ENCODE measurements at regions not wholly inside any gene's neighbourhood (a gene's known extent, or its start where the extent isn't known, plus 50 kb on each side); places are given as distances from the start of the nearest gene placed in this dataset.

DNA sequence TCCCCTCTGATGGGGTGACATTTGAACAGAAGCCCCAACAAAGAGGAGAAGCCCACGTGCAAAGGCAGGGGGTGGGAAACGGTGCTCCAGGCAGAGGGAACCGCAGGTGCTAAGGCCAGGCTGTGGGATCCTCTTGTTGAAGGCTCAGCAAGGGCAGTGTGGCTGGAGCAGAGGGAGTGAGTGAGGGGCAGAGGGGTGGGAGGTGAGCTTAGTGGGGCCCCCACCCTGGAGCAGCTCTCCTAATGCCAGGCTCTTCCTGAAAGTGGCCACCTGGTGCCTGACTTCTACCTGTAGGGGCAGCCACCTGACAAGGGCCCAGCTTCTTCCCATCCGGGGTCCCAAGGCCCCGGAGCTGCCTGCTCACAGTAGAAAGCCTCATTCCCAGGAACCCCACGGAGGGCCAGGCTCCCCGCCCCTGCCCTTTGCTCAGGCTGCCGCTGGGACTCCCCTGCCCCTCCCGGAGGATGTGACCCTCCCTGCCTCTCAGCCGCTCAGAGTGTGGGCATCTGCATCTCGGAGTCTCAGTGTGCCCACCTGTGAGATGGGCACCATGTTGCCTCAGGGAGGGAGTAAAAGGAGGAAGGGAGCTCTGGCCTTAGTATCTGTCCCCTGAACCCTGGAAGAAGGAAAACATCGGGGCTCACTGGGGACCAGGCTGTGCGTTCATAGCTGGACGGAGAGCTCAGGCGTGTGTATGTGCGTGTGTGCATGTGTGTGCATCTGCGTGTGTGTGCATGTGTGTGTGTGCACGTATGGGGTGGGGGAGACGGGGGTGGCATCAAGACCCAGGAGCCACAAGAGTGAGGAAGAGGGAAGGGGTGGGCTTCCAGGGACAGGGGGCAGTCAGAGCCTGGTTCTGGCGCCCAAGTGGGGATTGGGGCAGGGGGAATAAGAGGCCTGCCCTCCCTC is 119.4 kb downstream of the CEBPB start:
- TF ChIP-seq, protein P1, sequence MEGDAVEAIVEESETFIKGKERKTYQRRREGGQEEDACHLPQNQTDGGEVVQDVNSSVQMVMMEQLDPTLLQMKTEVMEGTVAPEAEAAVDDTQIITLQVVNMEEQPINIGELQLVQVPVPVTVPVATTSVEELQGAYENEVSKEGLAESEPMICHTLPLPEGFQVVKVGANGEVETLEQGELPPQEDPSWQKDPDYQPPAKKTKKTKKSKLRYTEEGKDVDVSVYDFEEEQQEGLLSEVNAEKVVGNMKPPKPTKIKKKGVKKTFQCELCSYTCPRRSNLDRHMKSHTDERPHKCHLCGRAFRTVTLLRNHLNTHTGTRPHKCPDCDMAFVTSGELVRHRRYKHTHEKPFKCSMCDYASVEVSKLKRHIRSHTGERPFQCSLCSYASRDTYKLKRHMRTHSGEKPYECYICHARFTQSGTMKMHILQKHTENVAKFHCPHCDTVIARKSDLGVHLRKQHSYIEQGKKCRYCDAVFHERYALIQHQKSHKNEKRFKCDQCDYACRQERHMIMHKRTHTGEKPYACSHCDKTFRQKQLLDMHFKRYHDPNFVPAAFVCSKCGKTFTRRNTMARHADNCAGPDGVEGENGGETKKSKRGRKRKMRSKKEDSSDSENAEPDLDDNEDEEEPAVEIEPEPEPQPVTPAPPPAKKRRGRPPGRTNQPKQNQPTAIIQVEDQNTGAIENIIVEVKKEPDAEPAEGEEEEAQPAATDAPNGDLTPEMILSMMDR (conservative IDR thresholded peaks at IDR 0.05; ENCODE audit: low read length) = no peak
- no peak for TF ChIP-seq EZH2phosphoT487 (IDR thresholded peaks at IDR 0.05; ENCODE audit: borderline replicate concordance)

Data from Loucy (cell line).